Fibroblast of lung (primary cell): ENCODE measurements at regions not wholly inside any gene's neighbourhood (a gene's known extent, or its start where the extent isn't known, plus 50 kb on each side); places are given as distances from the start of the nearest gene placed in this dataset.

Experiments
- CTCF ChIP-seq, 2 donors: IDR thresholded peaks in 1 of 2; conservative IDR thresholded peaks in 1 of 2; 1 replicate in 1 of 2; 2 replicates in 1 of 2; pipeline ENCODE4 v1.5.1; 2011 to 2012; ENCODE audit warnings: low read length in 2 of 2, control low read depth in 1 of 2, inconsistent platforms in 1 of 2, low read depth in 1 of 2, mild to moderate bottlenecking in 1 of 2
- EZH2 ChIP-seq: IDR thresholded peaks from 2 replicates; pipeline ENCODE4 v1.5.1; 2012; ENCODE audit warnings: low read length, control low read depth, mild to moderate bottlenecking; ENCODE audit errors: missing control alignments

DNA sequence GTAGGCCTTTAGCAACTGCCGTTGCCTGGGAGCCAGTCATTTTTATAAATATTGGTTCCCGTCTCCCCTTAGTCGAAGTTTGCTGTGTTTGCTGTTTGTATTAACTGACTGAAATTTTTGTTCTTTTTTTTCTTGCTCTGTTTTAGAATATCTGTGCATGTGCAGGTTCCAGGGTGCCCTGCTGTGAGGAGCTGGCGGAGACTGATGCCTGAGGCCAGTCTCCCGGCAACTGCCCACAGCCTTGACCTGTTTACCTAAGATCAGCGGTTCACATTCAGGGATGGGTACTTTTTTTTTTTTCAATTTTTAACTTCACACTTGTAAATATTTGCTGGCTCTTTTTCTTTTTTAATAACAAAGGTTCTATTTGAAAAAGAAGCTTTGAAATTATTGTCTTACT, 262.6 kb upstream of the ADAMTS16 start:
- TF ChIP-seq CTCF (conservative IDR thresholded peaks at IDR 0.05 in 1 of 2, IDR thresholded peaks at IDR 0.05 in 1 of 2; ENCODE audit: low read depth in 1 of 2, low read length in 2 of 2) (no peak), EZH2 (no peak)
